BE2C (cell line): ENCODE measurements at regions not wholly inside any gene's neighbourhood (a gene's known extent, or its start where the extent isn't known, plus 50 kb on each side); places are given as distances from the start of the nearest gene placed in this dataset.

Experiments used
- DNase-seq: peaks from one replicate; pipeline ENCODE4 v3.0.0-alpha.2; 2020
- H3K27me3 ChIP-seq: fragments of 250-450 bp; sonication (Bioruptor Pico); 2 replicates; pipeline ENCODE4 v1.5.1; 2020; ENCODE audit warnings: mild to moderate bottlenecking
- H3K36me3 ChIP-seq: fragments of 250-450 bp; sonication (Bioruptor Pico); 2 replicates; pipeline ENCODE4 v1.5.1; 2020; ENCODE audit warnings: mild to moderate bottlenecking
- H3K4me1 ChIP-seq: fragments of 250-450 bp; sonication (Bioruptor Pico); 2 replicates; pipeline ENCODE4 v1.5.1; 2020
- H3K4me3 ChIP-seq: 2 replicates; pipeline ENCODE4 v1.5.1; 2011; ENCODE audit warnings: low read depth, low read length
- H3K9me3 ChIP-seq: fragments of 250-450 bp; sonication (Bioruptor Pico); 2 replicates; pipeline ENCODE4 v1.5.1; 2020
- CTCF ChIP-seq: IDR thresholded peaks from 2 replicates; pipeline ENCODE4 v1.5.1; 2012; ENCODE audit warnings: mild to moderate bottlenecking, low read depth, low read length

GRCh38 chr7:98556288-98556687 lies 60.8 kb upstream of the NPTX2 start:
- no peak for DNase-seq
- Histone ChIP-seq H3K27me3 (no peaks in the 10 kb centered on the region), H3K9me3 (no peaks in the 10 kb centered on the region), H3K4me3 (no peak overlapping the region), H3K36me3 (no peaks in the 10 kb centered on the region), H3K4me1 (no peaks in the 10 kb centered on the region)
- TF ChIP-seq CTCF: no peak

- no peak for TF ChIP-seq CTCF
- H3K27me3 ChIP-seq: no peaks in the 10 kb centered on the region
- DNase-seq: no peak
- H3K9me3 ChIP-seq: no peaks in the 10 kb centered on the region
- no peaks in the 10 kb centered on the region for H3K4me1 ChIP-seq
- no peak overlapping the region for H3K4me3 ChIP-seq
- H3K36me3 ChIP-seq: no peaks in the 10 kb centered on the region
These were observed 61.7 kb upstream of the NPTX2 start for GRCh38 chr7:98555403-98555802.

- H3K36me3 ChIP-seq: no peaks in the 10 kb centered on the region
- no peak overlapping the region for H3K4me3 ChIP-seq
- no peaks in the 10 kb centered on the region for H3K27me3 ChIP-seq
- no peak for TF ChIP-seq CTCF
- no peaks in the 10 kb centered on the region for H3K4me1 ChIP-seq
- H3K9me3 ChIP-seq: no peaks in the 10 kb centered on the region
- DNase-seq: no peak
These were observed 63.4 kb upstream of the NPTX2 start for GRCh38 chr7:98553666-98554065.

GRCh38 chr7:98551611-98552273 lies 65.3 kb upstream of the NPTX2 start:
- Histone ChIP-seq H3K4me1 (no peaks in the 10 kb centered on the region), H3K4me3 (no peak overlapping the region), H3K27me3 (no peaks in the 10 kb centered on the region), H3K9me3 (peaks cover 3% of the 10 kb centered on the region), H3K36me3 (no peaks in the 10 kb centered on the region)
- no peak for TF ChIP-seq CTCF
- DNase-seq: no peak

- H3K9me3 ChIP-seq: peaks cover 3% of the 10 kb centered on the region
- H3K4me1 ChIP-seq: no peaks in the 10 kb centered on the region
- H3K36me3 ChIP-seq: no peaks in the 10 kb centered on the region
- H3K27me3 ChIP-seq: no peaks in the 10 kb centered on the region
- TF ChIP-seq CTCF: no peak
- no peak for DNase-seq
- no peak overlapping the region for H3K4me3 ChIP-seq
These were observed 68.1 kb upstream of the NPTX2 start for GRCh38 chr7:98548971-98549370.

GRCh38 chr7:98548370-98548769 lies 68.7 kb upstream of the NPTX2 start:
- Histone ChIP-seq H3K27me3 (no peaks in the 10 kb centered on the region), H3K36me3 (no peaks in the 10 kb centered on the region), H3K4me1 (no peaks in the 10 kb centered on the region), H3K4me3 (no peak overlapping the region), H3K9me3 (peaks cover 3% of the 10 kb centered on the region)
- no peak for TF ChIP-seq CTCF
- DNase-seq: no peak
